K562 (cell line): ENCODE measurements at regions not wholly inside any gene's neighbourhood (a gene's known extent, or its start where the extent isn't known, plus 50 kb on each side); places are given as distances from the start of the nearest gene placed in this dataset.

Experiments
- ATAC-seq: fragments of 200-7000 bp; cut with Tn5 transposase; 3 replicates; pipeline ENCODE4 v1.9.1; 2020; ENCODE audit warnings: moderate library complexity
- BruUV-seq: library from RNA; stranded (reverse); fragments of 400-500 nt; replicated peaks from 2 replicates; lab custom pipeline; 2021; lab: Mats Ljungman, UMichigan
- CTCF ChIA-PET: fragments of 300-600 bp; formaldehyde crosslinking; extraction: SDS; loops from one replicate; lab custom pipeline; 2021; ENCODE audit warnings: low intra/inter-chr PET ratio; lab: Yijun Ruan, JAX
- POLR2A ChIA-PET: fragments of 300-600, 350-650 bp; sonication (Branson Sonifier 250); formaldehyde crosslinking; extraction: SDS; loops from one replicate; lab custom pipeline; 2021; ENCODE audit warnings: antibody characterized with exemption, inconsistent platforms; lab: Yijun Ruan, JAX
- DNase-seq, 4 experiments: peaks; one replicate each; pipeline versions ENCODE4 v3.0.0 to v3.0.0-alpha.2; 2011 to 2018; ENCODE audit warnings: low spot score in 3 of 4, mixed read lengths in 3 of 4; ENCODE audit errors: extremely low read depth in 1 of 4
- FAIRE-seq: peaks from 2 replicates; lab custom pipeline; 2011; peaks lifted over from hg19 to GRCh38; lab: Jason Lieb, UNC
- H2AFZ ChIP-seq: 2 replicates; pipeline ENCODE4 v1.6.0; 2011; ENCODE audit warnings: low read depth, low read length, control low read depth, inconsistent platforms
- H3K27ac ChIP-seq: fragments of 200-600 bp; 3 replicates; pipeline ENCODE4 v1.8.0; 2011; ENCODE audit warnings: low read depth, mild to moderate bottlenecking, control low read depth, inconsistent platforms, low read length, moderate library complexity, mixed read lengths; ENCODE audit errors: extremely low read depth
- H3K27me3 ChIP-seq, 2 experiments: fragments of 300-600 bp in 1 of 2; 2 replicates in 1 of 2; 3 replicates in 1 of 2; pipeline versions ENCODE4 v1.6.0 to v1.8.0; 2011; ENCODE audit warnings: inconsistent platforms in 2 of 2, low read length in 2 of 2, mild to moderate bottlenecking in 1 of 2, mixed read lengths in 1 of 2, moderate library complexity in 1 of 2; ENCODE audit not compliant: control insufficient read depth in 2 of 2, insufficient read depth in 2 of 2
- H3K36me3 ChIP-seq: fragments of 300-600 bp; 3 replicates; pipeline ENCODE4 v1.8.0; 2011; ENCODE audit warnings: mild to moderate bottlenecking, low read length, inconsistent platforms; ENCODE audit not compliant: control insufficient read depth, insufficient read depth
- H3K4me1 ChIP-seq, 2 experiments: fragments of 200-600 bp in 1 of 2; replicated peaks in 1 of 2; 2 replicates in 1 of 2; 3 replicates in 1 of 2; pipeline versions ENCODE4 v1.5.1 to v1.8.0; 2011; ENCODE audit warnings: inconsistent platforms in 2 of 2, low read length in 2 of 2, mild to moderate bottlenecking in 1 of 2, mixed read lengths in 1 of 2, moderate library complexity in 1 of 2; ENCODE audit not compliant: control insufficient read depth in 2 of 2, insufficient read depth in 2 of 2
- H3K4me2 ChIP-seq: 2 replicates; pipeline ENCODE4 v1.6.1; 2011; ENCODE audit warnings: low read length, control low read depth, inconsistent platforms, mixed read lengths; ENCODE audit not compliant: insufficient read depth
- H3K4me3 ChIP-seq: fragments of 200-600 bp; sonication (generic), shearing (Covaris generic); 2 replicates; pipeline ENCODE4 v1.5.1; 2016; ENCODE audit warnings: control low read depth, inconsistent platforms
- H3K79me2 ChIP-seq: fragments of 200-600 bp; 3 replicates; pipeline ENCODE4 v1.8.0; 2011; ENCODE audit warnings: low read length, inconsistent platforms; ENCODE audit not compliant: control insufficient read depth, insufficient read depth
- H3K9ac ChIP-seq, 2 experiments: 2 replicates each; pipeline versions ENCODE4 v1.6.0 to v1.6.1; 2011; ENCODE audit warnings: low read depth in 2 of 2, low read length in 2 of 2, control low read depth in 1 of 2, inconsistent platforms in 1 of 2, mild to moderate bottlenecking in 1 of 2, mixed read lengths in 1 of 2; ENCODE audit not compliant: insufficient read depth in 1 of 2
- H3K9me1 ChIP-seq: one replicate; pipeline ENCODE4 v1.6.0; 2011; ENCODE audit warnings: inconsistent platforms, mild to moderate bottlenecking, low read length, moderate library complexity; ENCODE audit not compliant: control insufficient read depth, insufficient read depth
- H3K9me3 ChIP-seq: replicated peaks from 2 replicates; pipeline ENCODE4 v1.5.1; 2011; ENCODE audit warnings: low read depth, low read length, inconsistent platforms; ENCODE audit not compliant: control insufficient read depth, insufficient read depth
- H4K20me1 ChIP-seq: replicated peaks from 2 replicates; pipeline ENCODE4 v1.6.1; 2011; ENCODE audit warnings: low read length, inconsistent platforms, mixed read lengths; ENCODE audit not compliant: control insufficient read depth, insufficient read depth
- E2F3 ChIP-seq: fragments of 250-450 bp; sonication (Bioruptor Pico); IDR thresholded peaks from 2 replicates; pipeline ENCODE4 v1.4.0; 2020; ENCODE audit warnings: mild to moderate bottlenecking
- FOSL1 ChIP-seq: fragments of 200-800 bp; sonication (Bioruptor generic); conservative IDR thresholded peaks from 2 replicates; pipeline ENCODE4 v1.6.1; 2016; ENCODE audit warnings: missing genetic modification characterization, missing compliant biosample characterization
- JUND ChIP-seq, 2 experiments: IDR thresholded peaks; 2 replicates in 1 of 2; 3 replicates in 1 of 2; pipeline ENCODE4 v1.6.1; 2011; ENCODE audit warnings: borderline replicate concordance in 2 of 2, low read depth in 2 of 2, low read length in 2 of 2, improper control_type of control experiment in 1 of 2, missing biosample characterization in 1 of 2, missing genetic modification characterization in 1 of 2, missing genetic modification reagents in 1 of 2
- NFRKB ChIP-seq: fragments of 450-650 bp; IDR thresholded peaks from 2 replicates; pipeline ENCODE4 v1.6.1; 2016; ENCODE audit warnings: low read depth
- NR2C2 ChIP-seq, 2 experiments: fragments of 200-800 bp in 1 of 2; sonication (Bioruptor generic) in 1 of 2; sonication (generic) in 1 of 2; formaldehyde crosslinking in 1 of 2; IDR thresholded peaks; 2 replicates each; pipeline versions ENCODE4 v1.6.1 to v1.8.0; 2016 to 2022; ENCODE audit warnings: mild to moderate bottlenecking in 1 of 2, missing compliant biosample characterization in 1 of 2, missing genetic modification characterization in 1 of 2, missing genetic modification reagents in 1 of 2
- POLR2A ChIP-seq: fragments of 450-650 bp; conservative IDR thresholded peaks from 2 replicates; pipeline ENCODE4 v1.6.1; 2016
- SRSF9 ChIP-seq: fragments of 200-400 bp; formaldehyde crosslinking; IDR thresholded peaks from 2 replicates; pipeline ENCODE4 v1.6.1; 2017; ENCODE audit warnings: low read depth, low read length, borderline replicate concordance
- TARDBP ChIP-seq: fragments of 450-650 bp; IDR thresholded peaks from 2 replicates; pipeline ENCODE4 v1.6.1; 2016
- TFAM ChIP-seq: fragments of 250-450 bp; sonication (Bioruptor Pico); conservative IDR thresholded peaks from 2 replicates; pipeline ENCODE4 v1.5.0; 2021; ENCODE audit warnings: mild to moderate bottlenecking, moderate library complexity
- WHSC1 ChIP-seq: IDR thresholded peaks from one replicate; pipeline ENCODE4 v1.6.1; 2012; ENCODE audit warnings: low read length, control low read depth, inconsistent platforms
- ZNF24 ChIP-seq: fragments of 450-650 bp; IDR thresholded peaks from 2 replicates; pipeline ENCODE4 v1.6.1; 2016
- WGBS: fragments of 100-300 bp; shearing (Covaris generic); methylation state at CpG from one replicate; pipeline ENCODE4 v1.1.6; 2016; ENCODE audit warnings: low coverage, mixed read lengths; ENCODE audit not compliant: insufficient coverage; ENCODE audit errors: missing lambda C conversion rate; 5-methylcytosine and 5-hydroxymethylcytosine counted together
- in situ Hi-C: fragments of 300-500 bp; cut with MboI; formaldehyde crosslinking; loops from 4 replicates; pipeline ENCODE4 v1.15.0; 2018; ENCODE audit warnings: inconsistent platforms, mixed read lengths
- intact Hi-C: fragments of 100-400 bp; cut with micrococcal nuclease; formaldehyde crosslinking; loops from 2 replicates; pipeline ENCODE4 v1.14.2; 2022
- TF ChIP-seq, protein P1 (sequence below): fragments of 450-650 bp; IDR thresholded peaks from 2 replicates; pipeline ENCODE4 v1.7.0; 2016; ENCODE audit warnings: borderline replicate concordance
- TF ChIP-seq, protein P2 (sequence below): fragments of 450-650 bp; IDR thresholded peaks from 2 replicates; pipeline ENCODE4 v1.6.1; 2018; ENCODE audit not compliant: partially characterized antibody

DNA sequence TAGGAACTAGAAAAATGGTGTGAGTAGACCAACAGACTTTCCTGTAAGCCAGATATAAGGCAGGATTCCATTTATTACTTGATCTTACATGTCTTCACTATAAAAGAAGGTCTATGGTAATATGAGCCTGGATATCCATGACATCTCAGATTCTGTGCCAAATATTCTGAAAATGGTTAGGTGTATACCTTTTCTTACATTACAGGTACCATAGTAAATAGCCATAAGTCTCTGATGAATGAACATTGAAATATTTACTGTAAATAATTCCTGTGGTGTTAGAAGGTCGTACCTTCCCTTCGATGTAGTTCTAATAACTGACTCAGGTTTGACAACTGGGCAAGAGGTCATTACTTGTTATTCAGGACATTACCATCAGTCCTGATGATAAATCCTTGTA is 657.9 kb downstream of the BRINP3 start:
- no peak overlapping the region for H2AFZ ChIP-seq
- H3K9me3 ChIP-seq = no peaks in the 10 kb centered on the region
- ATAC-seq (no peak), FAIRE-seq (no peak), DNase-seq (no peak)
- no peak overlapping the region for H3K4me3 ChIP-seq
- no peaks in the 10 kb centered on the region for H3K9me1 ChIP-seq
- no peak overlapping the region for H3K4me2 ChIP-seq
- no peak overlapping the region for H3K27ac ChIP-seq
- CTCF ChIA-PET = no interaction called here
- no TSS peak for BruUV-seq
- in situ Hi-C loops (no loop called here), intact Hi-C loops (no loop called here)
- H3K9ac ChIP-seq = no peak overlapping the region
- H4K20me1 ChIP-seq = no peaks in the 10 kb centered on the region
- POLR2A ChIA-PET = no interaction called here
- WGBS = 0% methylated on average over 2 of the region's 2 CpGs
- no peaks in the 10 kb centered on the region for H3K4me1 ChIP-seq
- no peaks in the 10 kb centered on the region for H3K79me2 ChIP-seq
- no peaks in the 10 kb centered on the region for H3K36me3 ChIP-seq
- TF ChIP-seq TARDBP (no peak), POLR2A (no peak), TFAM (CRISPR knock-in tag) (no peak), SRSF9 (no peak), FOSL1 (no peak), WHSC1 (no peak)
- H3K27me3 ChIP-seq = no peaks in the 10 kb centered on the region

DNA sequence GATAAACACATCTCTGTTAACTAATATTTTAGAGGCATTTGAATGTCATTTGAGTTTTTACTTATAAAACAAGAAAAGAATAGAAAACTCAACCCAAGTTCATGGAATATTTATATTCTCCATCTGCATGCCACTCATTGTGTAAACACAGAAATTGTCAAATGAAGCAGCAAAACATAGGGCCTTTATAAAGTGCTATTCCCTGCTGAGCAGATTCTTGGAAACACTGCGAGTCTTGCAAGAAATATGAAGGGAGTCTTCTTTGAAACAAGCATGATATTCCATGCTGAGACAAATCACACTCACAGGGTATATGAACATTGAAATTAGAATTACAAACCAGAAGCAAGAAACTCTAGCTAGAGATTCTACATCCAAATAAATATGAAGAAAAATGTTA is 655.8 kb downstream of the BRINP3 start:
- DNase-seq = no peak
- no peaks in the 10 kb centered on the region for H3K79me2 ChIP-seq
- no peaks in the 10 kb centered on the region for H3K4me1 ChIP-seq
- H3K4me2 ChIP-seq = no peak overlapping the region
- no peak overlapping the region for H2AFZ ChIP-seq
- 0% methylated on average over 1 of the region's 1 CpG for WGBS
- no peak for ATAC-seq
- no peak overlapping the region for H3K27ac ChIP-seq
- intact Hi-C loops = no loop called here
- H4K20me1 ChIP-seq = no peaks in the 10 kb centered on the region
- ChIA-PET CTCF (no interaction called here), POLR2A (no interaction called here)
- in situ Hi-C loops = no loop called here
- no peaks in the 10 kb centered on the region for H3K9me1 ChIP-seq
- no peaks in the 10 kb centered on the region for H3K27me3 ChIP-seq
- no peak overlapping the region for H3K4me3 ChIP-seq
- no peaks in the 10 kb centered on the region for H3K36me3 ChIP-seq
- 0 out of 2 replicates have a peak, but pooled peaks cover 2% of the 10 kb centered on the region for H3K9me3 ChIP-seq
- no TSS peak for BruUV-seq
- no peak overlapping the region for H3K9ac ChIP-seq
- no peak for FAIRE-seq
- TF ChIP-seq ZNF24 (no peak), NR2C2 (CRISPR knock-in tag; IDR thresholded peaks at IDR 0.05) (no peak), NR2C2 (tag; IDR thresholded peaks at IDR 0.05) (no peak), NFRKB (no peak), JUND (IDR thresholded peaks at IDR 0.05; ENCODE audit: borderline replicate concordance, low read depth, low read length) (no peak), JUND (tag; IDR thresholded peaks at IDR 0.05; ENCODE audit: borderline replicate concordance, low read depth, low read length) (no peak), E2F3 (CRISPR knock-in tag) (no peak)
- TF ChIP-seq, protein P1, sequence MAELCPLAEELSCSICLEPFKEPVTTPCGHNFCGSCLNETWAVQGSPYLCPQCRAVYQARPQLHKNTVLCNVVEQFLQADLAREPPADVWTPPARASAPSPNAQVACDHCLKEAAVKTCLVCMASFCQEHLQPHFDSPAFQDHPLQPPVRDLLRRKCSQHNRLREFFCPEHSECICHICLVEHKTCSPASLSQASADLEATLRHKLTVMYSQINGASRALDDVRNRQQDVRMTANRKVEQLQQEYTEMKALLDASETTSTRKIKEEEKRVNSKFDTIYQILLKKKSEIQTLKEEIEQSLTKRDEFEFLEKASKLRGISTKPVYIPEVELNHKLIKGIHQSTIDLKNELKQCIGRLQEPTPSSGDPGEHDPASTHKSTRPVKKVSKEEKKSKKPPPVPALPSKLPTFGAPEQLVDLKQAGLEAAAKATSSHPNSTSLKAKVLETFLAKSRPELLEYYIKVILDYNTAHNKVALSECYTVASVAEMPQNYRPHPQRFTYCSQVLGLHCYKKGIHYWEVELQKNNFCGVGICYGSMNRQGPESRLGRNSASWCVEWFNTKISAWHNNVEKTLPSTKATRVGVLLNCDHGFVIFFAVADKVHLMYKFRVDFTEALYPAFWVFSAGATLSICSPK = no peak
- TF ChIP-seq, protein P2, sequence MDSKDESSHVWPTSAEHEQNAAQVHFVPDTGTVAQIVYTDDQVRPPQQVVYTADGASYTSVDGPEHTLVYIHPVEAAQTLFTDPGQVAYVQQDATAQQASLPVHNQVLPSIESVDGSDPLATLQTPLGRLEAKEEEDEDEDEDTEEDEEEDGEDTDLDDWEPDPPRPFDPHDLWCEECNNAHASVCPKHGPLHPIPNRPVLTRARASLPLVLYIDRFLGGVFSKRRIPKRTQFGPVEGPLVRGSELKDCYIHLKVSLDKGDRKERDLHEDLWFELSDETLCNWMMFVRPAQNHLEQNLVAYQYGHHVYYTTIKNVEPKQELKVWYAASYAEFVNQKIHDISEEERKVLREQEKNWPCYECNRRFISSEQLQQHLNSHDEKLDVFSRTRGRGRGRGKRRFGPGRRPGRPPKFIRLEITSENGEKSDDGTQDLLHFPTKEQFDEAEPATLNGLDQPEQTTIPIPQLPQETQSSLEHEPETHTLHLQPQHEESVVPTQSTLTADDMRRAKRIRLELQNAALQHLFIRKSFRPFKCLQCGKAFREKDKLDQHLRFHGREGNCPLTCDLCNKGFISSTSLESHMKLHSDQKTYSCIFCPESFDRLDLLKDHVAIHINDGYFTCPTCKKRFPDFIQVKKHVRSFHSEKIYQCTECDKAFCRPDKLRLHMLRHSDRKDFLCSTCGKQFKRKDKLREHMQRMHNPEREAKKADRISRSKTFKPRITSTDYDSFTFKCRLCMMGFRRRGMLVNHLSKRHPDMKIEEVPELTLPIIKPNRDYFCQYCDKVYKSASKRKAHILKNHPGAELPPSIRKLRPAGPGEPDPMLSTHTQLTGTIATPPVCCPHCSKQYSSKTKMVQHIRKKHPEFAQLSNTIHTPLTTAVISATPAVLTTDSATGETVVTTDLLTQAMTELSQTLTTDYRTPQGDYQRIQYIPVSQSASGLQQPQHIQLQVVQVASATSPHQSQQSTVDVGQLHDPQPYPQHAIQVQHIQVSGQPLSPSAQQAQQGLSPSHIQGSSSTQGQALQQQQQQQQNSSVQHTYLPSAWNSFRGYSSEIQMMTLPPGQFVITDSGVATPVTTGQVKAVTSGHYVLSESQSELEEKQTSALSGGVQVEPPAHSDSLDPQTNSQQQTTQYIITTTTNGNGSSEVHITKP = no peak
